ENCODE measurements at regions not wholly inside any gene's neighbourhood (a gene's known extent, or its start where the extent isn't known, plus 50 kb on each side); places are given as distances from the start of the nearest gene placed in this dataset.

GRCh38 chr7:14065286-14065685 is 75.8 kb upstream of the ETV1 start:
- TF ChIP-seq, protein P1, sequence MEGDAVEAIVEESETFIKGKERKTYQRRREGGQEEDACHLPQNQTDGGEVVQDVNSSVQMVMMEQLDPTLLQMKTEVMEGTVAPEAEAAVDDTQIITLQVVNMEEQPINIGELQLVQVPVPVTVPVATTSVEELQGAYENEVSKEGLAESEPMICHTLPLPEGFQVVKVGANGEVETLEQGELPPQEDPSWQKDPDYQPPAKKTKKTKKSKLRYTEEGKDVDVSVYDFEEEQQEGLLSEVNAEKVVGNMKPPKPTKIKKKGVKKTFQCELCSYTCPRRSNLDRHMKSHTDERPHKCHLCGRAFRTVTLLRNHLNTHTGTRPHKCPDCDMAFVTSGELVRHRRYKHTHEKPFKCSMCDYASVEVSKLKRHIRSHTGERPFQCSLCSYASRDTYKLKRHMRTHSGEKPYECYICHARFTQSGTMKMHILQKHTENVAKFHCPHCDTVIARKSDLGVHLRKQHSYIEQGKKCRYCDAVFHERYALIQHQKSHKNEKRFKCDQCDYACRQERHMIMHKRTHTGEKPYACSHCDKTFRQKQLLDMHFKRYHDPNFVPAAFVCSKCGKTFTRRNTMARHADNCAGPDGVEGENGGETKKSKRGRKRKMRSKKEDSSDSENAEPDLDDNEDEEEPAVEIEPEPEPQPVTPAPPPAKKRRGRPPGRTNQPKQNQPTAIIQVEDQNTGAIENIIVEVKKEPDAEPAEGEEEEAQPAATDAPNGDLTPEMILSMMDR (IDR thresholded peaks at IDR 0.05; ENCODE audit: control insufficient read depth, extremely low read depth, insufficient read depth): no peak
- DNase-seq (ENCODE audit: low read depth): no peak
- no peak overlapping the region for H3K4me3 ChIP-seq (ENCODE audit: low read depth, low read length)

- no peak for DNase-seq (ENCODE audit: low read depth)
- no peak overlapping the region for H3K4me3 ChIP-seq (ENCODE audit: low read depth, low read length)
- TF ChIP-seq, protein P1 (IDR thresholded peaks at IDR 0.05; ENCODE audit: control insufficient read depth, extremely low read depth, insufficient read depth): no peak
Observed at GRCh38 chr7:14055813-14056212, 66.3 kb upstream of the ETV1 start.

DNA sequence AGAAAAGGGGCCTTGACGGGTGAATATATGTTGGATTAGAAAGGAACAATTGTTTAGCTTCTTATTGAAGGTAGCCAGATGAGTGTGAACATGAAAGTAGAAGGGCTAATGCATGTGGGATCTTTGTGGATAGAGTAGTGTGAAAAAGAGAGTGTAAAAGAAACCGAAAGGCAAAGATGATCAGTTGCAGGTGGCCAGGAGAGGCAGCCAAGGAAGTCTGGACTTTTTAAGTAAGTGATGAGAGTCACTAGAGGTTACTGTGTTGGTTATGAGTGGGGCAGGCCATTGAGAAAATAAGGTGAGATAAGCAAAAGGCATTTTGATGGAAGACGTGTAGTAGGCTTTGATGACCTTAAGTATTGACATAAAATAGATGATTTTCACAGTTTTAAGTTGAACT is 64.7 kb upstream of the ETV1 start:
- TF ChIP-seq, protein P1 (IDR thresholded peaks at IDR 0.05; ENCODE audit: control insufficient read depth, extremely low read depth, insufficient read depth): no peak
- no peak for DNase-seq (ENCODE audit: low read depth)
- no peak overlapping the region for H3K4me3 ChIP-seq (ENCODE audit: low read depth, low read length)

- TF ChIP-seq, protein P1 (IDR thresholded peaks at IDR 0.05; ENCODE audit: control insufficient read depth, extremely low read depth, insufficient read depth): no peak
- H3K4me3 ChIP-seq (ENCODE audit: low read depth, low read length): no peak overlapping the region
- no peak for DNase-seq (ENCODE audit: low read depth)
Observed at GRCh38 chr7:14048889-14049288, 59.4 kb upstream of the ETV1 start.

GRCh38 chr7:14047709-14048399 is 58.4 kb upstream of the ETV1 start:
- TF ChIP-seq, protein P1 (IDR thresholded peaks at IDR 0.05; ENCODE audit: control insufficient read depth, extremely low read depth, insufficient read depth): no peak
- DNase-seq (ENCODE audit: low read depth): no peak
- no peak overlapping the region for H3K4me3 ChIP-seq (ENCODE audit: low read depth, low read length)

- TF ChIP-seq, protein P1 (IDR thresholded peaks at IDR 0.05; ENCODE audit: control insufficient read depth, extremely low read depth, insufficient read depth): no peak
- no peak for DNase-seq (ENCODE audit: low read depth)
- no peak overlapping the region for H3K4me3 ChIP-seq (ENCODE audit: low read depth, low read length)
Observed at GRCh38 chr7:14045651-14046050, 56.2 kb upstream of the ETV1 start.

- H3K4me3 ChIP-seq (ENCODE audit: low read depth, low read length): no peak overlapping the region
- no peak for DNase-seq (ENCODE audit: low read depth)
- TF ChIP-seq, protein P1 (IDR thresholded peaks at IDR 0.05; ENCODE audit: control insufficient read depth, extremely low read depth, insufficient read depth): no peak
Observed at GRCh38 chr7:14040528-14040927, 51.1 kb upstream of the ETV1 start.

Measured in LNCaP clone FGC (cell line).